ENCODE measurements at regions not wholly inside any gene's neighbourhood (a gene's known extent, or its start where the extent isn't known, plus 50 kb on each side); places are given as distances from the start of the nearest gene placed in this dataset.

DNA sequence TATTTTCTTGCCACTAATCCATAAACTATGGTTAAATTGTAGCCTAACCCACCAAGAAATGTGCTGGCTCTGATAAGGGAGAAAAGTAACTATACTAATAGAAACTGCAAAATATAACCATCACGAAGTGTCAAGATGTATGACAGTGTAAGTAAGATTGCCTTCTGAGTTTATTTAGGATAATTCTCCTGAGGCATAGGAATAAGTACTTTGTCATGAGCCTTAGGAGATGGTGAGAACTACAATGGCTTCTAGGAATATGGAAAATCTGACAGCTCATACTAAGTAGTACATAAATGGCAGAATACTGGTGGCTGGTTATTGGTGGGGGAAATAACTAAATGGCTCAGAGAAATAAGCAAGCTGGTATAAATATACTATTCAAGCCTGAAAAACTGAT is 543.9 kb downstream of the PRR16 start:
- H3K4me3 Mint-ChIP-seq = no peak overlapping the region

DNA sequence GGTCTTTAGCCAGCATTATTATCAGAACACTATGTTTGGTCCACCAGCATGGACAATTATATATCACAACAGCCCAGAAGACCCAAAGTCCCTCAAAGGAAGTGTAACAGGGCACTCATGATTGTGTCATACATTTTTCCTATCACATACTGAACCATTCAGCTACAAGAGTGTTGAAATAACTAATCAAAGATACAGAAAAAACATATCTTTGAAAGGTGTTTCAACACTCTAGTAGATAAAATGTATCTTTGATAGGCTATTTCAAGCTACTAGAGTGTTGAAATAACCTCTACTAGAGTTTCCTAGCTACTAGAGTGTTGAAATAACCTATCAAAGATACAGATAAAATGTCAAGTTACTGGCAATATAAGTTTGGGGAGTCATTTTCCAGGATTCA is 545.0 kb downstream of the PRR16 start:
- no peak overlapping the region for H3K27ac Mint-ChIP-seq
- H3K4me3 Mint-ChIP-seq = no peak overlapping the region
- no peaks in the 10 kb centered on the region for H3K27me3 Mint-ChIP-seq (ENCODE audit: low read depth)
- TF ChIP-seq, protein P1, sequence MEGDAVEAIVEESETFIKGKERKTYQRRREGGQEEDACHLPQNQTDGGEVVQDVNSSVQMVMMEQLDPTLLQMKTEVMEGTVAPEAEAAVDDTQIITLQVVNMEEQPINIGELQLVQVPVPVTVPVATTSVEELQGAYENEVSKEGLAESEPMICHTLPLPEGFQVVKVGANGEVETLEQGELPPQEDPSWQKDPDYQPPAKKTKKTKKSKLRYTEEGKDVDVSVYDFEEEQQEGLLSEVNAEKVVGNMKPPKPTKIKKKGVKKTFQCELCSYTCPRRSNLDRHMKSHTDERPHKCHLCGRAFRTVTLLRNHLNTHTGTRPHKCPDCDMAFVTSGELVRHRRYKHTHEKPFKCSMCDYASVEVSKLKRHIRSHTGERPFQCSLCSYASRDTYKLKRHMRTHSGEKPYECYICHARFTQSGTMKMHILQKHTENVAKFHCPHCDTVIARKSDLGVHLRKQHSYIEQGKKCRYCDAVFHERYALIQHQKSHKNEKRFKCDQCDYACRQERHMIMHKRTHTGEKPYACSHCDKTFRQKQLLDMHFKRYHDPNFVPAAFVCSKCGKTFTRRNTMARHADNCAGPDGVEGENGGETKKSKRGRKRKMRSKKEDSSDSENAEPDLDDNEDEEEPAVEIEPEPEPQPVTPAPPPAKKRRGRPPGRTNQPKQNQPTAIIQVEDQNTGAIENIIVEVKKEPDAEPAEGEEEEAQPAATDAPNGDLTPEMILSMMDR (IDR thresholded peaks at IDR 0.05; ENCODE audit: unreplicated experiment) = no peak
- H3K9me3 Mint-ChIP-seq = no peaks in the 10 kb centered on the region
- H3K4me1 Mint-ChIP-seq = peaks cover 2% of the 10 kb centered on the region
- H3K36me3 Mint-ChIP-seq = no peaks in the 10 kb centered on the region
- DNase-seq (ENCODE audit: low spot score in 2 of 2, unreplicated experiment in 2 of 2) = no peak

More for the DNA sequence above, 543.9 kb downstream of the PRR16 start:
- no peak overlapping the region for H3K27ac Mint-ChIP-seq
- no peaks in the 10 kb centered on the region for H3K36me3 Mint-ChIP-seq
- DNase-seq (ENCODE audit: low spot score in 2 of 2, unreplicated experiment in 2 of 2) = no peak
- H3K27me3 Mint-ChIP-seq (ENCODE audit: low read depth) = no peaks in the 10 kb centered on the region
- H3K9me3 Mint-ChIP-seq = no peaks in the 10 kb centered on the region
- TF ChIP-seq, protein P1 (IDR thresholded peaks at IDR 0.05; ENCODE audit: unreplicated experiment) = no peak
- peaks cover 2% of the 10 kb centered on the region for H3K4me1 Mint-ChIP-seq

DNA sequence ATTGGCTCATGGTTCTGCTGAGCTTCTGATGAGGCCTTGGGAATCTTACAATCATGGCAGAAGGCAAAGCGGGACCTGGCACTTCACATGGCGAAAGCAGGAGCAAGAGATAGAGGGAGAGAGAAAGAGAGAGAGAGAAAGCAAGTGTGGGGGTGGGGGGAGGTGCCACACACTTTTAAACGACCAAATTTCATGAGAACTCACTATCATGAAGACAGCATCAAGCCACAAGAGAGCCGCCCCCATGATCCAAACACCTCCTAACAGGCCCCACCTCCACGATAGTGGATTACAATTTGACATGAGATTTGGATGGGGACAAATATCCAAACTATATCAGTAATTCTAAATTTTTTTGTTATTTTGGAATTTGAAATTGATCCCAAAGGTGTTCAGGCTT is 553.9 kb downstream of the PRR16 start:
- Mint-ChIP-seq H3K4me3 (no peak overlapping the region), H3K27ac (no peak overlapping the region), H3K36me3 (no peaks in the 10 kb centered on the region), H3K4me1 (peaks cover 8% of the 10 kb centered on the region), H3K27me3 (ENCODE audit: low read depth) (no peaks in the 10 kb centered on the region), H3K9me3 (no peaks in the 10 kb centered on the region)
- TF ChIP-seq, protein P1 (IDR thresholded peaks at IDR 0.05; ENCODE audit: unreplicated experiment) = no peak
- DNase-seq (ENCODE audit: low spot score in 2 of 2, unreplicated experiment in 2 of 2) = no peak

DNA sequence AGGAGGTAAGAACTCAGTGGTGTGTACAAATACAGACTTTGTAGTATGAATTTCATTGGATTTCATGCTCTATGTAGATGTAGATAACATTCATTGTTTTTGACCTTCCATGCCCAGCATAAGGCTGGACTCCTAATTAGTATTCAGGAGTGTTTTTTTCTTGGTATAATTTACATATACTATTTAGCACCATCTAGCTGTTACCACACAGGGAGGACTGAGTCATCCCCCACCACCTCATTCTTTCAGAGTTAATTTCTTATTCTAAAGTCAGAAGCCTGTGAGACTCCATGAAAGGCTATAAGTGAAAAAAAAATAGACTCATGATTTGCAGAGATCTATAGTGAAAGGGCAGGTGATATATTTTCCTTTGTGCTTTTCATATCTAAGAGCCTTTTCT is 555.0 kb downstream of the PRR16 start:
- H3K36me3 Mint-ChIP-seq = no peaks in the 10 kb centered on the region
- no peaks in the 10 kb centered on the region for H3K27me3 Mint-ChIP-seq (ENCODE audit: low read depth)
- H3K9me3 Mint-ChIP-seq = no peaks in the 10 kb centered on the region
- no peak overlapping the region for H3K27ac Mint-ChIP-seq
- TF ChIP-seq, protein P1 (IDR thresholded peaks at IDR 0.05; ENCODE audit: unreplicated experiment) = no peak
- H3K4me1 Mint-ChIP-seq = peaks cover 14% of the 10 kb centered on the region
- no peak overlapping the region for H3K4me3 Mint-ChIP-seq
- no peak for DNase-seq (ENCODE audit: low spot score in 2 of 2, unreplicated experiment in 2 of 2)

DNA sequence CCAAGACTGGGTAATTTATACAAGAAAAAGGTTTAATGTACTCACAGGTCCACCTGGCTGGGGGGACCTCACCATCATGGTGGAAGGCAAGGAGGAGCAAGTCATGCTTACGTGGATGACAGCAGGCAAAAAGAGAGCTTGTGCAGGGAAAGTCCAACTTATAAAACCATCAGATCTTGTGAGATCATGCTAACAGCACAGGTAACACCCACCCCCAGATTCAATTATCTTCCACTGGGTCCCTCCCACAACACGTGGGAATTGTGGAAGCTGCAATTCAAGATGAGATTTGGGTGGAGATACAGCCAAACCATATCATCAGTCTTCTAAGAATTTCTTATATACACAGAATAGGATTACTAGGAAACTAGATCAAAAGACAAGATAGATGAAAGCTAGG is 555.6 kb downstream of the PRR16 start:
- Mint-ChIP-seq H3K4me1 (peaks cover 19% of the 10 kb centered on the region), H3K27me3 (ENCODE audit: low read depth) (no peaks in the 10 kb centered on the region), H3K4me3 (no peak overlapping the region), H3K9me3 (no peaks in the 10 kb centered on the region), H3K27ac (no peak overlapping the region), H3K36me3 (no peaks in the 10 kb centered on the region)
- no peak for DNase-seq (ENCODE audit: low spot score in 2 of 2, unreplicated experiment in 2 of 2)
- TF ChIP-seq, protein P1 (IDR thresholded peaks at IDR 0.05; ENCODE audit: unreplicated experiment) = no peak

DNA sequence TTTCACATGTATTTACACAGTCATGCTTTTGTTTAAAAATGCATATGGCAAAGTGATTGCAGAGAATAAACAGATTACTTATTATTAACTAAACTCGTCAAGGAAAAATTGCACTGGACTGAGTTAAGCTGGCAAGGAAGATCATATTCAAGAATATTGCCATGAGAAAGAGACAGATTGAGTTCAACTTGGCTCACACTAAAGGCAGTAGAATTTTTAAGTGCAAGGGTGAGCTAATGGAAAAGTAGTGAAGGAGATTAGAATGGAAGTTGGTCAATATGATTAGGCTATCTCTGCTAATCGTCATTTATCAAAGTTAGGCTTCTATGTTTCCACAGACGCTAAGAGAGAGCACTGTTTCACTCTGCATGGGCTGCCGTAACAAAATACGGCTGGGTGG is 557.6 kb downstream of the PRR16 start:
- Mint-ChIP-seq H3K4me3 (no peak overlapping the region), H3K36me3 (no peaks in the 10 kb centered on the region), H3K27me3 (ENCODE audit: low read depth) (no peaks in the 10 kb centered on the region), H3K27ac (no peak overlapping the region), H3K9me3 (no peaks in the 10 kb centered on the region), H3K4me1 (peaks cover 29% of the 10 kb centered on the region)
- DNase-seq (ENCODE audit: low spot score in 2 of 2, unreplicated experiment in 2 of 2) = no peak
- TF ChIP-seq, protein P1 (IDR thresholded peaks at IDR 0.05; ENCODE audit: unreplicated experiment) = no peak

Data from mesothelial cell of epicardium (in vitro differentiated cells).